GM12864 (cell line): ENCODE measurements at regions not wholly inside any gene's neighbourhood (a gene's known extent, or its start where the extent isn't known, plus 50 kb on each side); places are given as distances from the start of the nearest gene placed in this dataset.

Experiments used
- DNase-seq: peaks from one replicate; pipeline ENCODE4 v3.0.0-alpha.2; 2011; ENCODE audit warnings: low read depth
- H3K4me3 ChIP-seq: 2 replicates; pipeline ENCODE4 v1.5.1; 2011; ENCODE audit warnings: mild to moderate bottlenecking, low read depth, low read length, control low read depth
- TF ChIP-seq, protein P1 (sequence below): IDR thresholded peaks from 2 replicates; pipeline ENCODE4 v1.5.1; 2011; ENCODE audit warnings: low read depth, mild to moderate bottlenecking, moderate library complexity, low read length, control low read depth, inconsistent platforms; ENCODE audit errors: missing control alignments

DNA sequence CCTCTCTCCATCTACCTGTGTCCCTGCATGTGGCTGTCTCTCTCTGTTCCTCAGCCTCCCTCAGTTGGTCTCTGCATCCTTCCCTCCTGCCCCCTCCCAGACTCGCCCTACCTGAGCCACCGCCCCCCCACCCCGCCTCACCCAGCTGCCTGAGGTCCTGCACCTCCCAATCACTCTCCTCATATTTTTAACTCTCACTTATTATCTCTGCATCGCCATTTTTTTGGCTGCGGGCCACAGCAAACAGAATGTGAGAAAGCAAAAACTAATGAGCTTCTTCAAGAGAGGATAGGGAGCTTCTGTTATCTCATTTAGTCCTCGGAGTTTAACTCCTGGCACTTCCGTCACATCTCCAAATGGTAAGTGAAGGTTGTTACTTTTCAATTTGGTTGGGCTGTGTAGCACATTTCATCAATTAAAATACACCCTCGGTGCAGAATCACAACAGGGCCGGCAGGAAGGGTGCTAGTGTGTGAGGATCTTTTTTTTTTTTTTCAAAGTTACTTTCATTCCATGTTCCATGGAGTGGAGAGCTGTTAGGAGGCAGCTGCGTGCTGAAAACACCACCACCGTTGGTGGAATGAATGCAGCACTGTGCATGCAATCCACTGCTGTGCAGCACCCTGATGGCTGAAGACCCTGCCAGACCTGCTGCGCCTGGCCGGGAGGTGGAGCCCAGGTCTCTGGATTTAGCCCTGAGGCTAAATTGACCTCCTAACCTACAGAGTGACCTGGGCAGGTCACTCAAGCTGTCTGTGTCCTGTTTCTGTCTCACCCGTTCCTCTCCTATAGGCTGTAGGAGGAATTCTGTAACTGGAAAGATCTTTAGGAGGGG is 157.2 kb upstream of the NFIA start:
- TF ChIP-seq, protein P1, sequence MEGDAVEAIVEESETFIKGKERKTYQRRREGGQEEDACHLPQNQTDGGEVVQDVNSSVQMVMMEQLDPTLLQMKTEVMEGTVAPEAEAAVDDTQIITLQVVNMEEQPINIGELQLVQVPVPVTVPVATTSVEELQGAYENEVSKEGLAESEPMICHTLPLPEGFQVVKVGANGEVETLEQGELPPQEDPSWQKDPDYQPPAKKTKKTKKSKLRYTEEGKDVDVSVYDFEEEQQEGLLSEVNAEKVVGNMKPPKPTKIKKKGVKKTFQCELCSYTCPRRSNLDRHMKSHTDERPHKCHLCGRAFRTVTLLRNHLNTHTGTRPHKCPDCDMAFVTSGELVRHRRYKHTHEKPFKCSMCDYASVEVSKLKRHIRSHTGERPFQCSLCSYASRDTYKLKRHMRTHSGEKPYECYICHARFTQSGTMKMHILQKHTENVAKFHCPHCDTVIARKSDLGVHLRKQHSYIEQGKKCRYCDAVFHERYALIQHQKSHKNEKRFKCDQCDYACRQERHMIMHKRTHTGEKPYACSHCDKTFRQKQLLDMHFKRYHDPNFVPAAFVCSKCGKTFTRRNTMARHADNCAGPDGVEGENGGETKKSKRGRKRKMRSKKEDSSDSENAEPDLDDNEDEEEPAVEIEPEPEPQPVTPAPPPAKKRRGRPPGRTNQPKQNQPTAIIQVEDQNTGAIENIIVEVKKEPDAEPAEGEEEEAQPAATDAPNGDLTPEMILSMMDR = no peak
- no peak for DNase-seq
- H3K4me3 ChIP-seq = no peak overlapping the region

DNA sequence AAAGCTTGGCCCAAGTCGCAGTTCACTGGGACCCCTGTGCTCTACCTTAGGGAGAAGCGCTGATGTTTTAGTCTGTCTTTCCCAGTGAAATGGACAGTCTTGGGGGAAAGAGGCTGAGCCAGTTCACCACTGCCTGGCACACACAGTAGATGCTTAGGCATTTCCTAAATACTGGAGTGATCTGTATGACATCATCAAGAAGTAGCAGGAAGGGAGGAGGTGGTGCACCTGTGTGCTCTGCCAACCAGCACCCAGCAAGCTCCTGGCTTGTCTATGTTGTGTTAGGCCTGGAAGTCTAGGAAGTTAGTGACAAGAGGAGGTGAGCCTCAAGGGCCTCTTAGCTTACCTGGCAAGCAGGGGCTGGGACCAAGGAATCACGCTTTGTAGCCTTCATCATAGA is 158.2 kb upstream of the NFIA start:
- H3K4me3 ChIP-seq = no peak overlapping the region
- no peak for DNase-seq
- TF ChIP-seq, protein P1 = no peak

DNA sequence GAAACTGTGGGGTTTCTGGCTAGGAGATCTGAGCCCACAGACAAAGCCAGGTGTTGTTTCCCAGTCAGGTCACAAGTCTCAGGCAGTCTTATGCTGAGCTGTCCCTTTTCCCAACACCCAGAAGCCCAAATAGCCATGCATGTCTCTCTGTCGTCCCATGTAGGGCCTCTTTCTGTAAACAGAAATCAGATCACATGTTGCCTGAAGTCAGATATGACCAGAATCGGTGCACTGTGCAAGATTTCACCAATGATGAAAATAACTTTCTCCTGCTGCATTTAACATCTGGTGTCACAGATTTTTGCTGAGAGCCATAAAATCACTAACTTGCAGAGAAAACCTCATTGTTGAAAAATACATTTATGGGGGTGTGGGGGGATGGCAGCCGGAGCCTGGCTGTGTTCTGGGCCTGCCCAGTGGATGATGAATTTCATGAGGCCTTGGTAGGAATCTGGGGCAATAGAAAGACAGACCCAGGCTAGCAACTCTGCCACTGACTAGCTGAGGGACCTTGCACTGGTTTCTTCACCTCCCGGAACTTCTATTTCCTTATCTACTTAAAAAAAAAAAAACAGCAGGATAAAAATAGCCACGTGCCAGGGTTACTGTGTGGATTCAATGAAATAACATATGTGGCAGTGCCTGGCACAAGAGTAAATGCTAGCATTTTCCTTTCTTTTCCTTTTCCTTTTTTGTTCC is 158.8 kb upstream of the NFIA start:
- no peak for DNase-seq
- TF ChIP-seq, protein P1 = no peak
- no peak overlapping the region for H3K4me3 ChIP-seq

DNA sequence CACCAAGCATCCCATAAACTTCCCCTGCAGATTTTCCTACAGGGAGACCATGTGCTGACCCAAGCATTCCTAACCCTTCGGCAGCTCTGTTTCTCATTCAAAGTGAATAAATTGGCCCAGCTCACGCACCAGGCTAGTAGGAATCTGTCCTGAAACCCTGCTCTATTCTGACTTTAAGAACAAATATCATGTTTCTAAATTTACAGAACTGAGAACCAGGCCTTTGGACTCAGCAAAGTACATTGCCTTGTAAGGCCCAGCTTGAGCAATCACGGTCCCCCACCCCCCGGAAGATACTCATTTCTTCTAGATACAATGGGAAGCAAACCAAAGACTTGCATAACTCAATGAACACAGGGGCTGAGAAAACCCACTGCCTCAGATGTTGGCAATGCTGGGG is 160.1 kb upstream of the NFIA start:
- no peak overlapping the region for H3K4me3 ChIP-seq
- DNase-seq = no peak
- TF ChIP-seq, protein P1 = no peak

DNA sequence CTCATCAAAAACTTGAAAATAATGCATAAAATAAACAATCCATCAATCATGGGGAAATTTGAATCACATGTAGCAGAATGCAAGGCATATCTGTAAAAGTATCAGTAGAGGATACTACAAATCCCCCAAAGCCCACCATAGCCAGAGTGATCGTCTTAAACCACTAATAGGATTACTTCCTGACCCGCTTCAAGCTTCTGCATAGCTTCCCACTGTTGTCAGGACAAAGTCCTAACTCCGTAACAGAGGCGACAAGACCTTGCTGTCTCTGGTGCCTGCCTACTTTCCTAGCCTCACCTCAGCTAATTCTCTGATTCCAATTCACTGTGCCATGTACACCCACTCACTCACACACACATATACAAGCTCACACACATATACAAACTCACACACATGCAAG is 161.2 kb upstream of the NFIA start:
- TF ChIP-seq, protein P1 = no peak
- no peak overlapping the region for H3K4me3 ChIP-seq
- no peak for DNase-seq

DNA sequence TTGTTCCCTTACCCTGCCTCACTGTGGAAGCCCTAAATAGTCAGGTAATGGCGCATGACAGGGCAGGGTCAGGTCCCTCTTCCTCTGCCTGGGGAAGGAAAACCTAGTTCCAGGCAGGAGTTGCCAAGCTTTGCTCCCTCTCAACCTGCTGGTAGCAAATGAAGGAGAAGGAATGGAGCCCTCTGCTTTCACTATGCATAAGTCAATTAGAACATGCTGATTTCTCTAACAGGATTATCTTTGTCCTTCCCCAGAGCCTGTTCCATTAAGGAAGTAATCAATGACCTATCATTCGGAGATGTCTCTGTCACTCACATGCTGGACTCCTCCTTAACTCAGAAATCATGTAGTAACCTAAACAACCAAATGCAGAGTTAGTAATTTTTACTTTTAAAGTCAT is 161.8 kb upstream of the NFIA start:
- DNase-seq = no peak
- H3K4me3 ChIP-seq = no peak overlapping the region
- TF ChIP-seq, protein P1 = no peak
